ENCODE measurements at regions not wholly inside any gene's neighbourhood (a gene's known extent, or its start where the extent isn't known, plus 50 kb on each side); places are given as distances from the start of the nearest gene placed in this dataset.
"Not testable (repeated sequence)": the region's sequence is repeated elsewhere in the genome, so short reads cannot be mapped to it uniquely, and the experiment has no call there.

- not testable (repeated sequence) for DNase-seq (ENCODE audit: low read depth in 3 of 3)
Observed at GRCh38 chr1:143842058-143842457, 129.7 kb downstream of the FAM72C start.

- DNase-seq (ENCODE audit: low read depth in 3 of 3) = not testable (repeated sequence)
Observed at GRCh38 chr1:143839182-143839581, 132.6 kb downstream of the FAM72C start.

- DNase-seq (ENCODE audit: low read depth in 3 of 3) = not testable (repeated sequence)
Observed at GRCh38 chr1:143838598-143838929, 133.2 kb downstream of the FAM72C start.

- DNase-seq (ENCODE audit: low read depth in 3 of 3) = not testable (repeated sequence)
Observed at GRCh38 chr1:143837924-143838597, 133.7 kb downstream of the FAM72C start.

GRCh38 chr1:143833376-143833775, 138.4 kb downstream of the FAM72C start:
- DNase-seq (ENCODE audit: low read depth in 3 of 3) = not testable (repeated sequence)

- DNase-seq (ENCODE audit: low read depth in 3 of 3) = not testable (repeated sequence)
Observed at GRCh38 chr1:143832379-143832716, 139.4 kb downstream of the FAM72C start.

- DNase-seq (ENCODE audit: low read depth in 3 of 3) = not testable (repeated sequence)
Observed at GRCh38 chr1:143831479-143832378, 140.1 kb downstream of the FAM72C start.

GRCh38 chr1:143826162-143826561, 145.6 kb downstream of the FAM72C start:
- DNase-seq (ENCODE audit: low read depth in 3 of 3) = not testable (repeated sequence)

- DNase-seq (ENCODE audit: low read depth in 3 of 3) = not testable (repeated sequence)
Observed at GRCh38 chr1:143824266-143824665, 147.5 kb downstream of the FAM72C start.

- not testable (repeated sequence) for DNase-seq (ENCODE audit: low read depth in 3 of 3)
Observed at GRCh38 chr1:143820058-143820457, 151.7 kb downstream of the FAM72C start.

- DNase-seq (ENCODE audit: low read depth in 3 of 3) = not testable (repeated sequence)
Observed at GRCh38 chr1:143816369-143816768, 155.4 kb downstream of the FAM72C start.

- not testable (repeated sequence) for DNase-seq (ENCODE audit: low read depth in 3 of 3)
Observed at GRCh38 chr1:143805374-143805773, 166.4 kb downstream of the FAM72C start.

- DNase-seq (ENCODE audit: low read depth in 3 of 3) = not testable (repeated sequence)
Observed at GRCh38 chr1:143804707-143805356, 167.0 kb downstream of the FAM72C start.

GRCh38 chr1:143803927-143804411, 167.8 kb downstream of the FAM72C start:
- peak in 1 of 3 experiments; percentile 29 for DNase-seq (ENCODE audit: low read depth in 3 of 3)

GRCh38 chr1:143803095-143803494, 168.7 kb downstream of the FAM72C start:
- not testable (repeated sequence) for DNase-seq (ENCODE audit: low read depth in 3 of 3)

- not testable (repeated sequence) for DNase-seq (ENCODE audit: low read depth in 3 of 3)
Observed at GRCh38 chr1:143799568-143800187, 172.1 kb downstream of the FAM72C start.

- DNase-seq (ENCODE audit: low read depth in 3 of 3) = not testable (repeated sequence)
Observed at GRCh38 chr1:143796369-143796768, 175.4 kb downstream of the FAM72C start.

- DNase-seq (ENCODE audit: low read depth in 3 of 3) = not testable (repeated sequence)
Observed at GRCh38 chr1:143792047-143792937, 179.5 kb downstream of the FAM72C start.

- not testable (repeated sequence) for DNase-seq (ENCODE audit: low read depth in 3 of 3)
Observed at GRCh38 chr1:143786381-143786780, 185.4 kb downstream of the FAM72C start.

GRCh38 chr1:143785883-143786282, 185.9 kb downstream of the FAM72C start:
- not testable (repeated sequence) for DNase-seq (ENCODE audit: low read depth in 3 of 3)
